HEK293 (cell line): ENCODE measurements at regions not wholly inside any gene's neighbourhood (a gene's known extent, or its start where the extent isn't known, plus 50 kb on each side); places are given as distances from the start of the nearest gene placed in this dataset.

Experiments used
- ATF2 ChIP-seq: fragments of 450-650 bp; formaldehyde crosslinking; IDR thresholded peaks from 2 replicates; pipeline ENCODE4 v1.5.1; 2016; ENCODE audit warnings: missing biosample characterization, missing genetic modification characterization, low read depth
- KLF16 ChIP-seq: fragments of 450-650 bp; formaldehyde crosslinking; IDR thresholded peaks from 2 replicates; pipeline ENCODE4 v1.5.1; 2017; ENCODE audit warnings: missing biosample characterization, missing genetic modification characterization
- ZBTB26 ChIP-seq: fragments of 450-650 bp; formaldehyde crosslinking; optimal IDR thresholded peaks from 2 replicates; pipeline ENCODE3; 2016; ENCODE audit warnings: missing biosample characterization, mild to moderate bottlenecking, missing genetic modification characterization
- ZNF114 ChIP-seq: fragments of 450-650 bp; formaldehyde crosslinking; IDR thresholded peaks from 2 replicates; pipeline ENCODE4 v1.5.0; 2017; ENCODE audit warnings: missing biosample characterization, missing genetic modification characterization
- ZNF132 ChIP-seq: fragments of 450-650 bp; formaldehyde crosslinking; IDR thresholded peaks from 2 replicates; pipeline ENCODE4 v1.5.1; 2017; ENCODE audit warnings: missing biosample characterization, missing genetic modification characterization, borderline replicate concordance
- ZNF561 ChIP-seq: fragments of 450-650 bp; IDR thresholded peaks from 2 replicates; pipeline ENCODE4 v1.5.1; 2018; ENCODE audit warnings: missing biosample characterization, missing genetic modification characterization, borderline replicate concordance
- ZNF830 ChIP-seq: fragments of 450-650 bp; IDR thresholded peaks from 2 replicates; pipeline ENCODE4 v1.5.0; 2018; ENCODE audit warnings: missing biosample characterization, missing genetic modification characterization, low read depth, mild to moderate bottlenecking, moderate library complexity
- TF ChIP-seq, protein P1 (sequence below): fragments of 450-650 bp; formaldehyde crosslinking; IDR thresholded peaks from 2 replicates; pipeline ENCODE4 v1.5.1; 2016; ENCODE audit warnings: missing biosample characterization, missing genetic modification characterization

DNA sequence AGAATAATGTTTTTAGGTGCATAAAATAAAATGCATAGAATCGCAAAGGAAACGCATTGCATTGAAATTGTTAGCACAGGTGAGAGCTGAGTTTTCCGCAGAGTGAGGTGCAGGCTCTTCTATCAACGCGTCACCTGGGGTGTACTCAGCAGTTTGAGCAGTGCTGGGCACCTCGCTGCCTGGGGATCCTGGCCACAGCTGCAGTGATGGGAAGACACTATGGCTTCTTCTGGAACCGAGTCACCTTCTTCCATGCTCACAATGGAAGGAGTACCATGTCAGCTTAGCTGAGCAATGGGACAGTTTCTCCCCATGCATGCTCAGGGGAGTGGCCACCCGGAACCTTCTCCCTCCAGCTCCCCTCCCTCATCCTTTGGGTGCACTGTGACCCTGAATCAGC, 95.4 kb upstream of the OTOS start:
- no peak for TF ChIP-seq ZNF561
- no peak for TF ChIP-seq ATF2 (tag by site-specific recombination)
- TF ChIP-seq, protein P1, sequence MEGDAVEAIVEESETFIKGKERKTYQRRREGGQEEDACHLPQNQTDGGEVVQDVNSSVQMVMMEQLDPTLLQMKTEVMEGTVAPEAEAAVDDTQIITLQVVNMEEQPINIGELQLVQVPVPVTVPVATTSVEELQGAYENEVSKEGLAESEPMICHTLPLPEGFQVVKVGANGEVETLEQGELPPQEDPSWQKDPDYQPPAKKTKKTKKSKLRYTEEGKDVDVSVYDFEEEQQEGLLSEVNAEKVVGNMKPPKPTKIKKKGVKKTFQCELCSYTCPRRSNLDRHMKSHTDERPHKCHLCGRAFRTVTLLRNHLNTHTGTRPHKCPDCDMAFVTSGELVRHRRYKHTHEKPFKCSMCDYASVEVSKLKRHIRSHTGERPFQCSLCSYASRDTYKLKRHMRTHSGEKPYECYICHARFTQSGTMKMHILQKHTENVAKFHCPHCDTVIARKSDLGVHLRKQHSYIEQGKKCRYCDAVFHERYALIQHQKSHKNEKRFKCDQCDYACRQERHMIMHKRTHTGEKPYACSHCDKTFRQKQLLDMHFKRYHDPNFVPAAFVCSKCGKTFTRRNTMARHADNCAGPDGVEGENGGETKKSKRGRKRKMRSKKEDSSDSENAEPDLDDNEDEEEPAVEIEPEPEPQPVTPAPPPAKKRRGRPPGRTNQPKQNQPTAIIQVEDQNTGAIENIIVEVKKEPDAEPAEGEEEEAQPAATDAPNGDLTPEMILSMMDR, result no peak
- no peak for TF ChIP-seq ZBTB26 (tag by site-specific recombination)
- no peak for TF ChIP-seq KLF16
- TF ChIP-seq ZNF114 (tag by site-specific recombination), result no peak
- no peak for TF ChIP-seq ZNF132 (tag by site-specific recombination)
- no peak for TF ChIP-seq ZNF830 (tag by site-specific recombination)
